NCI-H524 treated with DMSO at 0.1 percent for 48 hours (cell line): ENCODE measurements at regions not wholly inside any gene's neighbourhood (a gene's known extent, or its start where the extent isn't known, plus 50 kb on each side); places are given as distances from the start of the nearest gene placed in this dataset.
"Not testable (repeated sequence)": the region's sequence is repeated elsewhere in the genome, so short reads cannot be mapped to it uniquely, and the experiment has no call there.

ENCODE experiments used
- DNase-seq: peaks from one replicate; lab custom pipeline; 2025; lab: John Stamatoyannopoulos, UW

- DNase-seq, result not testable (repeated sequence)
Measured at GRCh38 chr1:116851189-116851588, 58.5 kb upstream of the PTGFRN start.

- no peak for DNase-seq
Measured at GRCh38 chr1:116851846-116852245, 57.9 kb upstream of the PTGFRN start.

- DNase-seq, result no peak
Measured at GRCh38 chr1:116852367-116852766, 57.3 kb upstream of the PTGFRN start.

GRCh38 chr1:116852910-116853309, 56.8 kb upstream of the PTGFRN start:
- no peak for DNase-seq

GRCh38 chr1:116853680-116854402, 55.9 kb upstream of the PTGFRN start:
- no peak for DNase-seq

GRCh38 chr1:116854403-116854690, 55.4 kb upstream of the PTGFRN start:
- DNase-seq, result no peak

GRCh38 chr1:116854716-116855115, 55.0 kb upstream of the PTGFRN start:
- no peak for DNase-seq

DNA sequence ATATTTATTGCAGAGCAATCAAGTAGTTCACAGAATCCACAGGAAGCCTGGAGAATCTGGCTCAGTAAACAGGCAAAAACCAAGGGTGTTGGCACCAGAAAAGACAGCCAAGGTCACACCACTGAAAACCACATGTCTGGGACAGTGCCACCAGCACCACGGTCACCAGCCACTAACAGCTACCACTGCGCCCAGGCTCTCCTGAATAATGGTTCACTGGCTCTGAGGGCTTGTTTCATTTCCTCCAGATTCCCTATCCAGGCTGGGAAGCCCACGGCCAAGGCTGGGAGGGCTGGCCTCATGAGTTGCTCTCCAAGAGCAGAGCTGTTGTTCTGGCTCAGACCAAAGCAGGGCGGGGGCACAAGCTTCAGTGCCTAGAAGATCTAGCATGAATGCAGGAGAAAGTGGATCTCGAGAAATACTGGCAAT, 54.5 kb upstream of the PTGFRN start:
- DNase-seq, result no peak

- peak; percentile 86 for DNase-seq
Measured at GRCh38 chr1:116855773-116856201, 53.9 kb upstream of the PTGFRN start.

GRCh38 chr1:116856312-116856711, 53.4 kb upstream of the PTGFRN start:
- DNase-seq, result no peak

- no peak for DNase-seq
Measured at GRCh38 chr1:116857092-116857491, 52.6 kb upstream of the PTGFRN start.
